Hepatocyte (in vitro differentiated cells): ENCODE measurements at regions not wholly inside any gene's neighbourhood (a gene's known extent, or its start where the extent isn't known, plus 50 kb on each side); places are given as distances from the start of the nearest gene placed in this dataset.

Experiments
- DNase-seq: peaks from one replicate; pipeline ENCODE4 v3.0.0-alpha.2; 2016; ENCODE audit warnings: low spot score
- H2AFZ ChIP-seq: fragments of 200-600 bp; sonication (generic); 2 replicates; pipeline ENCODE4 v1.6.0; 2016; ENCODE audit warnings: antibody characterized with exemption, mild to moderate bottlenecking
- H3K27ac ChIP-seq: fragments of 200-600 bp; sonication (generic); 2 replicates; pipeline ENCODE4 v1.5.1; 2016; ENCODE audit warnings: mild to moderate bottlenecking
- H3K27me3 ChIP-seq: fragments of 200-600 bp; sonication (generic); 2 replicates; pipeline ENCODE4 v1.6.1; 2016
- H3K36me3 ChIP-seq: fragments of 200-600 bp; sonication (generic); replicated peaks from 2 replicates; pipeline ENCODE4 v1.5.1; 2016; ENCODE audit warnings: low read depth; ENCODE audit not compliant: insufficient read depth
- H3K4me1 ChIP-seq: fragments of 200-600 bp; sonication (generic); 2 replicates; pipeline ENCODE4 v1.5.1; 2016; ENCODE audit warnings: mild to moderate bottlenecking, moderate library complexity; ENCODE audit not compliant: insufficient read depth
- H3K4me2 ChIP-seq: fragments of 200-600 bp; sonication (generic); 2 replicates; pipeline ENCODE4 v1.6.0; 2016
- H3K4me3 ChIP-seq: fragments of 200-600 bp; sonication (generic); 2 replicates; pipeline ENCODE4 v1.5.1; 2016; ENCODE audit warnings: mild to moderate bottlenecking
- H3K79me2 ChIP-seq: fragments of 200-600 bp; sonication (generic); 2 replicates; pipeline ENCODE4 v1.6.0; 2017; ENCODE audit warnings: mild to moderate bottlenecking
- H3K9me2 ChIP-seq: fragments of 200-600 bp; sonication (generic); replicated peaks from 2 replicates; pipeline ENCODE4 v1.6.0; 2017; ENCODE audit warnings: mild to moderate bottlenecking; ENCODE audit not compliant: insufficient read depth
- H3K9me3 ChIP-seq: fragments of 200-600 bp; sonication (generic); 2 replicates; pipeline ENCODE4 v1.5.1; 2016; ENCODE audit warnings: low read depth, mild to moderate bottlenecking
- H4K20me1 ChIP-seq: fragments of 200-600 bp; sonication (generic); 2 replicates; pipeline ENCODE4 v1.6.0; 2016; ENCODE audit warnings: mild to moderate bottlenecking; ENCODE audit not compliant: insufficient read depth, poor library complexity, severe bottlenecking
- CTCF ChIP-seq: fragments of 200-600 bp; sonication (generic); IDR thresholded peaks from 2 replicates; pipeline ENCODE4 v1.5.1; 2016; ENCODE audit warnings: antibody characterized with exemption, mild to moderate bottlenecking; ENCODE audit not compliant: poor library complexity
- EZH2 ChIP-seq: fragments of 200-600 bp; sonication (generic); IDR thresholded peaks from 2 replicates; pipeline ENCODE4 v1.6.1; 2016; ENCODE audit warnings: antibody characterized with exemption, mild to moderate bottlenecking, borderline replicate concordance
- EZH2phosphoT487 ChIP-seq: fragments of 200-600 bp; sonication (generic); IDR thresholded peaks from one replicate; pipeline ENCODE4 v1.6.1; 2018; ENCODE audit warnings: antibody characterized with exemption, mild to moderate bottlenecking, low read depth, moderate library complexity; ENCODE audit not compliant: unreplicated experiment, severe bottlenecking
- WGBS: methylation state at CpG from one replicate; pipeline ENCODE4 v1.1.6; 2016; ENCODE audit warnings: low lambda C conversion rate; ENCODE audit errors: missing lambda C conversion rate; 5-methylcytosine and 5-hydroxymethylcytosine counted together

- no peak for DNase-seq
- TF ChIP-seq EZH2 (no peak), EZH2phosphoT487 (no peak), CTCF (no peak)
- Histone ChIP-seq H3K79me2 (no peaks in the 10 kb centered on the region), H3K27me3 (no peaks in the 10 kb centered on the region), H2AFZ (no peak overlapping the region), H3K9me3 (no peaks in the 10 kb centered on the region), H3K4me2 (no peak overlapping the region), H3K4me3 (no peak overlapping the region), H3K4me1 (no peaks in the 10 kb centered on the region), H4K20me1 (no peaks in the 10 kb centered on the region), H3K36me3 (no peaks in the 10 kb centered on the region), H3K27ac (no peak overlapping the region), H3K9me2 (no peaks in the 10 kb centered on the region)
- 66% methylated on average over 3 of the region's 3 CpGs for WGBS
These were observed 55.0 kb downstream of the SOX4 start for GRCh38 chr6:21648475-21649050.

GRCh38 chr6:21653323-21653722 lies 59.8 kb downstream of the SOX4 start:
- no peak overlapping the region for H3K4me3 ChIP-seq
- H3K27me3 ChIP-seq, result no peaks in the 10 kb centered on the region
- H2AFZ ChIP-seq, result no peak overlapping the region
- no peak overlapping the region for H3K27ac ChIP-seq
- H3K4me2 ChIP-seq, result no peak overlapping the region
- DNase-seq, result no peak
- TF ChIP-seq EZH2phosphoT487 (no peak), CTCF (no peak), EZH2 (no peak)
- no peaks in the 10 kb centered on the region for H3K79me2 ChIP-seq
- H3K9me3 ChIP-seq, result no peaks in the 10 kb centered on the region
- H3K36me3 ChIP-seq, result no peaks in the 10 kb centered on the region
- no peaks in the 10 kb centered on the region for H4K20me1 ChIP-seq
- no peaks in the 10 kb centered on the region for H3K4me1 ChIP-seq
- H3K9me2 ChIP-seq, result no peaks in the 10 kb centered on the region
- 68% methylated on average over 4 of the region's 4 CpGs for WGBS

- no peaks in the 10 kb centered on the region for H3K27me3 ChIP-seq
- no peak overlapping the region for H3K27ac ChIP-seq
- no peaks in the 10 kb centered on the region for H3K9me3 ChIP-seq
- no peaks in the 10 kb centered on the region for H3K79me2 ChIP-seq
- H2AFZ ChIP-seq, result no peak overlapping the region
- no peaks in the 10 kb centered on the region for H4K20me1 ChIP-seq
- H3K36me3 ChIP-seq, result no peaks in the 10 kb centered on the region
- no peaks in the 10 kb centered on the region for H3K4me1 ChIP-seq
- 63% methylated on average over 7 of the region's 7 CpGs for WGBS
- no peak for TF ChIP-seq EZH2
- TF ChIP-seq EZH2phosphoT487, result no peak
- no peak for TF ChIP-seq CTCF
- H3K4me2 ChIP-seq, result no peak overlapping the region
- H3K9me2 ChIP-seq, result no peaks in the 10 kb centered on the region
- no peak overlapping the region for H3K4me3 ChIP-seq
- DNase-seq, result no peak
These were observed 60.4 kb downstream of the SOX4 start for GRCh38 chr6:21653905-21654304.

- Histone ChIP-seq H3K36me3 (no peaks in the 10 kb centered on the region), H3K4me3 (no peak overlapping the region), H3K27me3 (no peaks in the 10 kb centered on the region), H3K27ac (no peak overlapping the region), H3K9me2 (no peaks in the 10 kb centered on the region), H3K4me2 (no peak overlapping the region), H2AFZ (no peak overlapping the region), H4K20me1 (no peaks in the 10 kb centered on the region), H3K79me2 (no peaks in the 10 kb centered on the region), H3K4me1 (no peaks in the 10 kb centered on the region), H3K9me3 (no peaks in the 10 kb centered on the region)
- 89% methylated on average over 2 of the region's 2 CpGs for WGBS
- DNase-seq, result no peak
- TF ChIP-seq CTCF (no peak), EZH2 (no peak), EZH2phosphoT487 (no peak)
These were observed 60.8 kb downstream of the SOX4 start for GRCh38 chr6:21654361-21654760.
